ENCODE measurements at regions not wholly inside any gene's neighbourhood (a gene's known extent, or its start where the extent isn't known, plus 50 kb on each side); places are given as distances from the start of the nearest gene placed in this dataset.

DNA sequence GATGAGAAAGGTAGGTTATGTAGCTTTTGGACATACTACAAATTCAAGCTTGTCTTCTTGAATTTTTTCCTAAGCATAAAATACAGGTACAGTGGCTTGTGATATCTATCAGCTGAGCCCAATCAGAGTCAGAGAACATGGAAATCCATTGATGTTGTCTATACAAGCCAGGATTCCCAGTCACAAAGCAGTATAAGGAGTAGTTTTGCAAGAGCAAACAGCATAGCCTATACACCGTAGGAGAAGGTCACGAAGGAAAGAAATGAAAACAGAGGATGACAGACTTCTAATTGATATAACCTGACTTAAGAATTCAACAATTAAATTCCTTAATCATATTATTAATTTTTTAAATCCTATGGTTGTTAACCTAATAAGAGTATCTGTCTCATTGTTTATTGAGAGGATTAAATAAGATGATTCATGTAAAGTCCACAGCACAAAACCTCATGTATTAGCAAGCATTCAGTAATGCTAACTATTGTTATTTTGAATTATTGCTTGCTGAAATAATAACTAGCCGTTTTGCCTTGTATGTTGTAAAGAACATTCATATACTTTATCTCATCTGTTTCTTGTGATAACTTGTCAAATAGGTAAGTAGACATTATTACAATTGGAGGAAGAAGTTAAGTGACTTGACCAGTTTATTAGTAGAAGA, 276.6 kb upstream of the ZPLD1 start:
- no peaks in the 10 kb centered on the region for H3K9me3 Mint-ChIP-seq
- H3K27ac Mint-ChIP-seq = no peak overlapping the region
- no peaks in the 10 kb centered on the region for H3K27me3 Mint-ChIP-seq
- no peak for ATAC-seq (replicated peaks)
- peaks cover 7% of the 10 kb centered on the region for H3K4me1 Mint-ChIP-seq
- no peaks in the 10 kb centered on the region for H3K36me3 Mint-ChIP-seq (ENCODE audit: low read depth)
- no peak overlapping the region for H3K4me3 Mint-ChIP-seq

DNA sequence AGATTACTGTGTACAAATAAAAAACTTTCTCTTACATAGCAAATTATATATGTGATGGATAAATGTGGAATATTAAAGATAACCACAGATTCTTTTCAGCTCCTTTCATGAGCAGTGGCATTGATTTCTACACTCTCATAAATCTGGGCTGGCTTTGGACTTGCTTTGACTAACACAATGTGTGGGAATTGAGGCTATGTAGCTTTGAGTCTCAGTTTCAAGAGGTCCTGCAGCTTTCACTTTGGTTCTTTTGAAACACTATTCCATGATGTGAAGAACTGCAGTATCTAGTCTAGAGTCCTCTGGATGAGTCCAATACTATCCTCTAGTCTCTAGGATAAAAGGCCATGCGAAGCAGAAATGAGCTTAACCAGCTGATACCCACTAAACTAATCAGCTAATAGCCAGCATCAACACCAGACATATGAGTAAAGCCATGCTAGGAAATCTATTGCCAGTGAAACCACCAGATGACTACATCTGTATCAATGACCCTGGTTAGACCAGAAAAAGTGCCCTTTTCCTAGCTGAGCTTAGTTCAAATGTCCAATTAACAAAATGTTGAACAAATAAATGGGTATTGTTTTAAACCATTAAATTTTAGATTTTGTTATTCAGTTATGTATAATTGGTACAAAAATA, 274.9 kb upstream of the ZPLD1 start:
- peaks cover 7% of the 10 kb centered on the region for H3K4me1 Mint-ChIP-seq
- H3K27me3 Mint-ChIP-seq = no peaks in the 10 kb centered on the region
- no peak overlapping the region for H3K4me3 Mint-ChIP-seq
- peaks cover 4% of the 10 kb centered on the region for H3K9me3 Mint-ChIP-seq
- no peaks in the 10 kb centered on the region for H3K36me3 Mint-ChIP-seq (ENCODE audit: low read depth)
- ATAC-seq (replicated peaks) = peak; percentile 42
- peak overlapping the region; percentile 54 for H3K27ac Mint-ChIP-seq

DNA sequence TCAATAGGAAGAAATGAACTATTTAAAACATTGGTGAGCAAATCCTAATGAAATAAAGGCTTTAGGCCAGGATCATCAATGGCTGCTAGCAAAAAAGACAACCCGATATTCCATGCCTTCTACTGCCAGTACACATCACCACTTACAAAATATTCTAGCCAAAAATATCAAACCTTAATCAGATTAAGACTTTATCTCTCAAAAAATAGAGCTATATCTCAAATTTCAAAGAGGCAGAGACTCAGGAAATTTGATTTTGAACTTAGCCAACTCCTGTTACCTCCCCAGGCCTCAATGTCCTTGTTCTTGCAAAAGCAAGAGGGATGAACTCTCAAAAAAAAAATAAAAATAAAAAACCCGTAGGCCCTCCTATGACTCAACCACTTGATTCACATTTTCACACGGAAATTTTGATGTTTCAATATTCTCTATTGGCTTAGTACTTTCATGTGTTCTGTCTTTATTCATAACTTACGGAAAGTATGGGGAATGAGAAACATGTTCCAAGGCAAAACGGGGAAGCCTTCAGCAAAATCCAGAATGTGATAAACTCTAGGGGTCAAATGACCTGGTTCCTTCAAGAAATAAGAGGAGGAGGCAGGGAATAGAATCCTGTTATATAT, 273.3 kb upstream of the ZPLD1 start:
- H3K9me3 Mint-ChIP-seq = peaks cover 4% of the 10 kb centered on the region
- H3K4me1 Mint-ChIP-seq = peaks cover 7% of the 10 kb centered on the region
- no peaks in the 10 kb centered on the region for H3K27me3 Mint-ChIP-seq
- no peaks in the 10 kb centered on the region for H3K36me3 Mint-ChIP-seq (ENCODE audit: low read depth)
- peak overlapping the region; percentile 93 for H3K27ac Mint-ChIP-seq
- peak overlapping the region; percentile 54 for H3K4me3 Mint-ChIP-seq
- ATAC-seq (replicated peaks) = peak; percentile 63

DNA sequence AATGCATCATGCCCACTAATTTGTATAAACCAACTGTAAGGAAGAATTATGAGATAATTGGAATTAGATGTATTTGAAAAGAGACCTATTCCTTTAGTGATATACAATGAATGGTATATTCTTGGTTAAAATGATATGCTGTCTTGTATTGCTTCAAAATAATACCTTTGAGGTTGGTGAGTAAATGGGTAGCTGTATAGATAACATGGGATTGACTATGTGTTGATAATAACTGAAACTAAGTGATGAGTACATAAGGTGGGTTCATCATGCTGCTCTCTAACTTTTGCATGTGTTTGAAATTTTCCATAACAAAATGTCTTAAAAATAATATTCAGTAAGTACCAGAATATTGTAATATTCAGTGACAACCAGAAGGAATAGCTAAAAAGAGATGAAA, 272.6 kb upstream of the ZPLD1 start:
- peak overlapping the region; percentile 93 for H3K27ac Mint-ChIP-seq
- peak overlapping the region; percentile 54 for H3K4me3 Mint-ChIP-seq
- peaks cover 7% of the 10 kb centered on the region for H3K4me1 Mint-ChIP-seq
- H3K9me3 Mint-ChIP-seq = peaks cover 4% of the 10 kb centered on the region
- no peaks in the 10 kb centered on the region for H3K27me3 Mint-ChIP-seq
- peak; percentile 88 for ATAC-seq (replicated peaks)
- no peaks in the 10 kb centered on the region for H3K36me3 Mint-ChIP-seq (ENCODE audit: low read depth)

DNA sequence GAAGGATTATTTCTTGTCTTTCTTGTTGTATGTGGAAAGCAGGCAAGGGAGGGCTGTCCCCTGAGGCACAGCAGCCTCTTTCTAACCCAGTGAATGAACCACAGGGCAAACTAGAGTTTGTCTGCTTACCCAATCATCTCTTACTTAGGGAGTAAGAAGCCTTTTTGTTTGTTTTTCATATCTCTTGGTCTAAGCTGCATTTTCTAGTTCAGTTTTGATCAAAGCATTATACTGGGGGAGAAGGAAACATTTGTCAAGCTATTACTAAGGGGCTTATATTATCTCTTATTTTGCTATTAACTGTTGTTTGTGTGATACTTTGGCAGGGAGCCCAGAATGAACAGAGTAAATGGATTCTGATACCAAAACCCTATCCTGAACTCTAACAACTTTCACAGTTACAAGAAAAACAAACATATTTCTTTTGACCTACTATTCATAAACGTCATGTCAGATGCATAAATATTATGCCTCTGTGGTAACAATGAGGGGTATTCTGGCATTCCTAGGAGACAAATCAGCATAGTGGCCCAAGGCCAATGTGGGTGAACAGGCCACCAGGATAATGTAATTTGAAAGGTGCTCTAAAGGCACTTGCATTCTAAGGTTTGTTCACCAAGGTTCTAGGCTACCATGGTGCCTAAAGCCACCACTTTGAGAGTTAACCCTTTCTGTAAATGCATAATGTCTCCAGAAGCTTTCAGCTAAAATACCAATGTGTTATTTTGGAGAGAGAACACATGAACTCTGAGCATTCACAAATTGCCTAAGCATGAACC, 271.6 kb upstream of the ZPLD1 start:
- H3K27me3 Mint-ChIP-seq = no peaks in the 10 kb centered on the region
- peak overlapping the region; percentile 54 for H3K4me3 Mint-ChIP-seq
- H3K36me3 Mint-ChIP-seq (ENCODE audit: low read depth) = no peaks in the 10 kb centered on the region
- peak overlapping the region; percentile 93 for H3K27ac Mint-ChIP-seq
- H3K9me3 Mint-ChIP-seq = peaks cover 4% of the 10 kb centered on the region
- peaks cover 7% of the 10 kb centered on the region for H3K4me1 Mint-ChIP-seq
- peak; percentile 26 for ATAC-seq (replicated peaks)

DNA sequence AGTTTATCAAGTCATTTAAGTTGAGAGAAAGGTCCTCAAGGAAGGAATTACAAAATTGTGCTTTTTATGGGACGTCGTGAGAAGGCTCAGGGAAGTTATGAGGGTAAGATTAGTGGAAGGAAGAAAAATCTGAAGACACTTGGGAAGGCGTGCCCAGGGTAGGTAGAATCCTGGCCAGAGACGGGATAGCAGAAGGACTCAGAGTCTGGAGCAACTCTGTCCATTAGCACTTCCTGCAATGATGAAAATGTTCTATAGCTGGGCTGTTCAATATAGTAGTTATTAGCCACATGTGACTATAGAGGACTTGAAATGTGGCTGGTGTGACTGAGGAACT, 271.0 kb upstream of the ZPLD1 start:
- Mint-ChIP-seq H3K36me3 (ENCODE audit: low read depth) (no peaks in the 10 kb centered on the region), H3K4me3 (no peak overlapping the region), H3K9me3 (peaks cover 4% of the 10 kb centered on the region), H3K4me1 (peaks cover 7% of the 10 kb centered on the region), H3K27me3 (no peaks in the 10 kb centered on the region), H3K27ac (peak overlapping the region; percentile 93)
- no peak for ATAC-seq (replicated peaks)

DNA sequence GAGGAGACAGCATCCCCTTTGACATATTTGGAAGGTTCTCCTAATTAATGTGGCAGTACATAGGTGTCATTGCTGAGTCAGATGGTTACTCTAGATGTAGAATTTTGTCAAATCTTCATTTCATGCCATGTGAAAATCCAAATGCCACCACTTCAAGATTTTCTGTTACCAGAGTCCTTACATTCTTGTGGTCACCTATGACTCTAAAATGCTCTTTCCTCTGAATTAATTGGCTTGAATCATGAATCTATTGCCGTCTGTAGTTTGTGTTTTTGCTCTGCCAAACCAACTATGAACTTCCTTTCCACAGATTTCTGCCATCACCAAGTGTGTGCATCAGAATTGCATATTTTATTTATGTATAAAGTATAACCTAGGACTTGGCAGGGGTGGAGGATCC, 269.4 kb upstream of the ZPLD1 start:
- Mint-ChIP-seq H3K27me3 (no peaks in the 10 kb centered on the region), H3K36me3 (ENCODE audit: low read depth) (no peaks in the 10 kb centered on the region), H3K4me1 (peaks cover 7% of the 10 kb centered on the region), H3K4me3 (no peak overlapping the region), H3K27ac (no peak overlapping the region), H3K9me3 (peaks cover 4% of the 10 kb centered on the region)
- no peak for ATAC-seq (replicated peaks)

DNA sequence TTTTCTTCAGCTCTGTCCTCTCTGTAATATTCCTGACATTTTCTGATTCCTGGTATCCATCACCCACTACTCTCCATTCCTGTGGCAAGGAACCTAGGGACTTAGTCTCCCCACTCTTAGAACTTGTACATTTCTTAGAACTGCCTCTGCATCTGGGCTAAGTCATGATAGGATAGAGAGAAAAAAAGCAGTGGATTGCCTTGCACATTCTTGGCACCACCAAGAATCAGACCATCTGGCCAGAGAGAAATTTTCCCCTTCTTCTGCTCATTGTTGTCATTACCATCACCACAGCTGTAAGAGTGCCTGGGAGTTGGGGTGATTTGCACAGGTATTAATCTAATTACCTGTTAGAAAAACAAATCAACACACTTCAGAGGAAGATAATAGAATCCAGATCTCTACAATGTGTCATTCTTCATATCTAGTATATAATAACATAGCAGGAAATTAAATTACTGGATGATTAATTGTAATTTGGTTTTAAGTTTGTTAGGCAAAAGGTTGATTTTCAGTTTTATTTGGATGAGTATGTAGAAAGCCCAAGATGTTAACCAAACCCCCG, 264.8 kb upstream of the ZPLD1 start:
- Mint-ChIP-seq H3K27me3 (peaks cover 4% of the 10 kb centered on the region), H3K4me3 (no peak overlapping the region), H3K27ac (no peak overlapping the region), H3K4me1 (no peaks in the 10 kb centered on the region), H3K36me3 (ENCODE audit: low read depth) (no peaks in the 10 kb centered on the region), H3K9me3 (no peaks in the 10 kb centered on the region)
- ATAC-seq (replicated peaks) = no peak

DNA sequence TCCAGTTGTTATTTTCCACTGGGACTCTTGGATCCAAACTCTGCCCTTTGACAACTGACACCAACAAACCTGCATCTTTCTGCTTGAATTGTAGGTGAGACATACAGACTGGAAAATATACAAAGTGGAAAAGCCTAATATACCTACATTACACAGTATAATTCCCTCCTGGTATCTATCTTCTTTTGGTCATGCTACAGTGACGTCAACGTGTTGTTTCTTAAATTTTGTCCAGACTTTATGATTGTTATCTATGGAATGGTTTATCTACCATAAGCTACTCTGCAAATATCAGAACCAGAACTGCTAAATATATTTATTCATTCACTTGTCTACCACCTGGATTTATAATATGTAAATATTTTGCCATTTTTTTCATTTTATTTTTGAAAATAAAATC, 264.3 kb upstream of the ZPLD1 start:
- Mint-ChIP-seq H3K27me3 (peaks cover 4% of the 10 kb centered on the region), H3K9me3 (no peaks in the 10 kb centered on the region), H3K4me3 (no peak overlapping the region), H3K36me3 (ENCODE audit: low read depth) (no peaks in the 10 kb centered on the region), H3K27ac (no peak overlapping the region), H3K4me1 (no peaks in the 10 kb centered on the region)
- no peak for ATAC-seq (replicated peaks)

DNA sequence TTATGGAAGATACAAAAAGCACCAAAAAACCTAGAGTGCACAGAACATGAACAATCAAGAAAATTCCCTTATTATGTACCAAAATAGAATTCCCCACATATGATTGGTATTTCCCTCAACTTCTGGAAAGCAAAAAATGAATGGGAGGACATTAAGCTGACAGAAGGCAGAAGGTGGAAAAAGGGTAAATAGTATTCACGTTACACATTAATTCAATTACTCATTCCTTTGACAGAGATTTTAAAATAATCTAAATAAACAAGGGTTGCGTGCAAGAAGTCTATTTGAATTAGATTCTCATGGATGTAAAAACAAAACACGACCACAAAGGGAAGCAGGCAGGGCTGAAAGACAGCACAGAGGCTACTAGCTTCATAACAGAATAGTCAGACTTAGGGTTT, 260.5 kb upstream of the ZPLD1 start:
- Mint-ChIP-seq H3K9me3 (no peaks in the 10 kb centered on the region), H3K36me3 (ENCODE audit: low read depth) (no peaks in the 10 kb centered on the region), H3K4me1 (no peaks in the 10 kb centered on the region), H3K27me3 (peaks cover 4% of the 10 kb centered on the region), H3K4me3 (no peak overlapping the region), H3K27ac (no peak overlapping the region)
- ATAC-seq (replicated peaks) = no peak

DNA sequence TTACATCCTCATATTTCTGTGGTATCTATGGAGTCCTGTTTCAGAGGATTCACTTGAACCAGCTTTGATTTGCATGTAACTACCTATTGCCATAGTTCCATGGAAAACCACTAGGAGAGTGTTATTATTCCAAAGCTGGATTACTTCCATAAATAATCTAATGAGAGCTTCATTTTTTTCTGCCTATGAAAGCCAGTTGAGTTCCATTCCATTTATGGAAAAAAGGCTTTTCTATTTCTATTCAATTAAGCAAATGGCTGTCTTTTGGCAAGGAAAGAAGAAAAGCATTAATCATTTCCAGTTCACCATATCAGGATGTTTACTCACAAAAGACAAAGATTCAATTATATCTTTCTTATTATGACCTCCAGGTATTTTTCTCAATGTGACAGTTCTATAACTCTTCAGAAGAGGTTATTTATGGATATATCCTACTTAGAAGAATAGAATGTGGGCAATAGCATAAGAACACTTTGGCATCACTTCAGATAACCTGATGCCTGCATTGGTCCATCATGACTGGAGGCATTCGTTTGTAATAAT, 259.9 kb upstream of the ZPLD1 start:
- Mint-ChIP-seq H3K4me1 (no peaks in the 10 kb centered on the region), H3K36me3 (ENCODE audit: low read depth) (no peaks in the 10 kb centered on the region), H3K9me3 (no peaks in the 10 kb centered on the region), H3K27me3 (peaks cover 4% of the 10 kb centered on the region), H3K27ac (no peak overlapping the region), H3K4me3 (no peak overlapping the region)
- no peak for ATAC-seq (replicated peaks)

DNA sequence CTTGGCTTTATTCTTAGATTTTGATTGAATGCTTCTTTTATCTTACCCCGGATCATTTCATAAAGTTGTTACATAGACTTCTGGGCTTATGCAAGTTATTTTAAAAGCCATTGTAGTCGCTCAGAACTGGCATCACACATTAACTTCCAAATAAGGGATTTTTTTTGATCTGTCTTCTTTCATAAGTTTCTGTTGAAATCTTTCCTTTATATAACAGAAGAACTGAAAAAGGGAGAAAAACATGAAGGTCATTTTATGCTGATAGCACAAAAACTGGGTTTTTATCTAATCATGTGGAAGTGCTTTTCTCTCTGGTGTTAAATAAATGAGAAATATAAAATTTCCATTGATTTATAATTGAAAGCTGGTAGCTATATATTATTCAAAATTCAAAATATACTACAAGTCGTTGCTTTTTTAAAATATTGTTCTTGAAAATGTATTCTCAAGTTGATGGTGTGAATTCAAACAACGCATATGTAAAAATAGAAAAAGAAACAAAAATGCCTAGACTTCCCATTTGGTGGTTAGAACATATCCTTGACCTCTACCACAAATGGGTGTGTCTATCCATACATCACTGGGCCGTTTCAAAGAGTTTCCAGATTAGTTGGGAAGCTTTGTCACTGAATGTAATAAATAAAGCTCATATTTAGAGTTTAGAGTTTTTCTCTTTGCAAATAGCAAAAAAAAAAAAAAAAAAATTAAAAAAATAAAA, 258.3 kb upstream of the ZPLD1 start:
- peaks cover 4% of the 10 kb centered on the region for H3K27me3 Mint-ChIP-seq
- no peak overlapping the region for H3K4me3 Mint-ChIP-seq

DNA sequence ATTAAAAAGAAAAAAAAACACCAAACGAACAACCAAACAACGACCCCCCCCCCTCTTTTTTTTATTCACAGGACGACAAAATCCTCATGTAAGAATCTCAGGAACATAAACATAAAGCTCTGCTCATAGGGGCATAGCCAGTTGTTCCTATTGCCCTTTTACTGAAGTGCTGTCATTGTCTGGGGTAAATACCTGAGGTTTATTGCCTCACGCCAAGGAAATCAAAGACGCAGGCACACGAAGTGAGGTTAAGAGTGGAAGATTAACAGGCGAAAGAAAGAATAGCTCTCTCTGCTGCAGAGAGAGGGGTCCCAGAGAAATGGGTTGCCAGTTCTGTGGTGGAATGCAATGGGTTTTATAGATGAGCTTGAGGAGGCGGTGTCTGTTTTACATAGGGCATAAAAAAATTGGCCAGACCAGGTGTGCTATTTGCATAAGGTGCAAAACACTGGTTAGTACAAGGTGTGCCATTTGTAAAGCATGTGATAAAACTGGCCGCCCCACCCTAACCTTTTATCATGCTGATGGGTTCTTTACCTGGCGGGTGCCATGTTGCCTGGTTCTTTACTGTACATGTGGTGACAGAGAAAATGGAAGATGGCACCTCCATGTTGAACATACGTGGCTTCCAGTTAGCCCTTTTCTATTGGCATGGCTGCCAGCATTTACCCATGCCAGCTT, 257.6 kb upstream of the ZPLD1 start:
- Mint-ChIP-seq H3K4me1 (no peaks in the 10 kb centered on the region), H3K27ac (no peak overlapping the region), H3K36me3 (ENCODE audit: low read depth) (no peaks in the 10 kb centered on the region), H3K9me3 (no peaks in the 10 kb centered on the region), H3K4me3 (no peak overlapping the region), H3K27me3 (peaks cover 4% of the 10 kb centered on the region)
- ATAC-seq (replicated peaks) = no peak

More for the DNA sequence above, 258.3 kb upstream of the ZPLD1 start:
- H3K36me3 Mint-ChIP-seq (ENCODE audit: low read depth) = no peaks in the 10 kb centered on the region
- no peak overlapping the region for H3K27ac Mint-ChIP-seq
- H3K9me3 Mint-ChIP-seq = no peaks in the 10 kb centered on the region
- no peaks in the 10 kb centered on the region for H3K4me1 Mint-ChIP-seq
- ATAC-seq (replicated peaks) = no peak

Data from activated T-helper 17 cell treated with anti-CD3 and anti-CD28 coated beads, Interleukin-2, amount 50 U/mL, for 72 hours (primary cell).